Stimulated activated memory B cell treated with anti-CD40 and anti-IgM and Interleukin-4, amounts not matched to agents 10 μg/mL and 1 μg/mL and 100 μg/mL, for 72 hours (primary cell): ENCODE measurements at regions not wholly inside any gene's neighbourhood (a gene's known extent, or its start where the extent isn't known, plus 50 kb on each side); places are given as distances from the start of the nearest gene placed in this dataset.

Source experiments
- ATAC-seq: fragments of 150-1000 bp; cut with Tn5 transposase; 2 replicates; pipeline ENCODE4 v1.10.0; 2021
- H3K27ac Mint-ChIP-seq: one replicate; pipeline ENCODE4 v1.8.0; 2022; ENCODE audit warnings: mild to moderate bottlenecking, mixed read lengths
- H3K27me3 Mint-ChIP-seq: one replicate; pipeline ENCODE4 v1.8.0; 2022; ENCODE audit warnings: mixed read lengths
- H3K36me3 Mint-ChIP-seq: one replicate; pipeline ENCODE4 v1.8.0; 2022; ENCODE audit warnings: mixed read lengths
- H3K4me1 Mint-ChIP-seq: one replicate; pipeline ENCODE4 v1.8.0; 2022; ENCODE audit warnings: mixed read lengths
- H3K4me3 Mint-ChIP-seq: one replicate; pipeline ENCODE4 v1.8.0; 2022; ENCODE audit warnings: mild to moderate bottlenecking, moderate library complexity, mixed read lengths
- H3K9me3 Mint-ChIP-seq: one replicate; pipeline ENCODE4 v1.8.0; 2022; ENCODE audit warnings: mixed read lengths

DNA sequence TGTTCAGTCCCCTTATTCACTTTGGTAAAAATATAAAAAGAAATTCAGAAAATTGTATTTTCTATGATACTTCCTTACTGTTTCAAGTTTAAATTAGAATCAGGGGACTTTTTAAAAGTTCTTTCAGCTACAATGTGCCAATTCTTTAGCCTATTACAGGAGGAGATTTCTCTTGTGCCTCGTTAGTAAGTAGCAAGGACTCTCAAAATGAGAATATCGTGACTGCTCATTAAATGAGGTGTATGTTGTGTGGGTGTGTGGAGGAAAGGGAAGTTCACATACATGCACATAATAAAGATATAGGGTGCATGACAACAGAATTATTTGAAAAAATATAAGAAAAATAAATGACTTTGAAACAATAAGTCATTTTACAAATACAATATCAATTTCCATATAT is 190.5 kb downstream of the DTHD1 start:
- Mint-ChIP-seq H3K4me3 (no peak overlapping the region), H3K4me1 (no peaks in the 10 kb centered on the region), H3K27me3 (peaks cover 5% of the 10 kb centered on the region), H3K9me3 (no peaks in the 10 kb centered on the region), H3K36me3 (no peaks in the 10 kb centered on the region), H3K27ac (no peak overlapping the region)
- ATAC-seq: no peak

GRCh38 chr4:36476135-36476534 is 194.7 kb downstream of the DTHD1 start:
- Mint-ChIP-seq H3K4me1 (no peaks in the 10 kb centered on the region), H3K27ac (no peak overlapping the region), H3K36me3 (no peaks in the 10 kb centered on the region), H3K9me3 (no peaks in the 10 kb centered on the region), H3K27me3 (peaks cover 5% of the 10 kb centered on the region), H3K4me3 (no peak overlapping the region)
- ATAC-seq: no peak

GRCh38 chr4:36477861-36478260 is 196.4 kb downstream of the DTHD1 start:
- Mint-ChIP-seq H3K4me1 (no peaks in the 10 kb centered on the region), H3K9me3 (no peaks in the 10 kb centered on the region), H3K36me3 (no peaks in the 10 kb centered on the region), H3K4me3 (no peak overlapping the region), H3K27me3 (peaks cover 13% of the 10 kb centered on the region), H3K27ac (no peak overlapping the region)
- ATAC-seq: no peak

DNA sequence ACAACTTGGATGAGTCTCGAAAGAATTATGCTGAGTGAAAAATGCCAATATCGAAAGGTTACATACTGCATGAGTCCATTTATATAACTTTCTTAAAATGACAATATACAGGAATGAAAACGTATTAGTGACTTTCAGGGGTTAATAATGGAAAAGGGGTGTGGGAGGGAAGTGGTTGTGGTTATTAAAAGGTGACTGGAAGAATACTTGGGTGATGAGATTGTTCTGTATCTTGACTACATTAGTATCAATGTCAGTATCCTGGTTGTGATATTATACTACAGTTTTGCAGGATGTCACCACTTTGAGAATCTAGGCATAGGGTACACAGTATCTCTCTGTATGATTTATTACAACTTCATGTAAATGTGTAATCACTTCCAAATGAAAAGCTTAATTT is 204.5 kb downstream of the DTHD1 start:
- no peak for ATAC-seq
- Mint-ChIP-seq H3K36me3 (no peaks in the 10 kb centered on the region), H3K27ac (no peak overlapping the region), H3K9me3 (no peaks in the 10 kb centered on the region), H3K4me3 (no peak overlapping the region), H3K27me3 (peaks cover 20% of the 10 kb centered on the region), H3K4me1 (no peaks in the 10 kb centered on the region)

DNA sequence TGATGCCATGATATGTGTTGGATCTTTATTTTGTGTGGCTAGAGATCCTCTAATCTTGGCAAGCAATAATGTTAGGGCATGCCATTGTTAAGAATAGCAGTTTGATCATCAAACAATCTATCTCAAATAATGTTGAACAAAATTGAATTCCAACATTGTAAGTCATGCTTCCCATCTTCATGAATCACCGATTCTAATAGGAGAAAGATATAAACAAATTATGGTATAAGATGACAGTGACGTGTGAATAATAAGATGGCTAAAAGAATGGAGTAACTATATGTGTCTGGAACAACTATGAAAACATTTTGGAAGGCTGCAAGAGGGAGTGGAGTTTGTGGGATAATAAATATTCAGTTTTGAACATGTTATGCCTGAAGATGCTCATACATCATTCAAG is 208.4 kb downstream of the DTHD1 start:
- H3K36me3 Mint-ChIP-seq: no peaks in the 10 kb centered on the region
- no peaks in the 10 kb centered on the region for H3K9me3 Mint-ChIP-seq
- H3K4me1 Mint-ChIP-seq: no peaks in the 10 kb centered on the region
- no peak overlapping the region for H3K4me3 Mint-ChIP-seq
- no peak overlapping the region for H3K27ac Mint-ChIP-seq
- no peak for ATAC-seq
- H3K27me3 Mint-ChIP-seq: no peaks in the 10 kb centered on the region

GRCh38 chr4:36492041-36492440 is 210.6 kb downstream of the DTHD1 start:
- Mint-ChIP-seq H3K4me1 (no peaks in the 10 kb centered on the region), H3K27ac (no peak overlapping the region), H3K27me3 (no peaks in the 10 kb centered on the region), H3K36me3 (no peaks in the 10 kb centered on the region), H3K9me3 (no peaks in the 10 kb centered on the region), H3K4me3 (no peak overlapping the region)
- no peak for ATAC-seq

GRCh38 chr4:36492590-36492989 is 211.2 kb downstream of the DTHD1 start:
- Mint-ChIP-seq H3K36me3 (no peaks in the 10 kb centered on the region), H3K27ac (no peak overlapping the region), H3K9me3 (no peaks in the 10 kb centered on the region), H3K4me1 (no peaks in the 10 kb centered on the region), H3K4me3 (no peak overlapping the region), H3K27me3 (no peaks in the 10 kb centered on the region)
- ATAC-seq: no peak

GRCh38 chr4:36493251-36493650 is 211.8 kb downstream of the DTHD1 start:
- Mint-ChIP-seq H3K27me3 (no peaks in the 10 kb centered on the region), H3K36me3 (no peaks in the 10 kb centered on the region), H3K4me1 (no peaks in the 10 kb centered on the region), H3K4me3 (no peak overlapping the region), H3K9me3 (no peaks in the 10 kb centered on the region), H3K27ac (no peak overlapping the region)
- no peak for ATAC-seq

DNA sequence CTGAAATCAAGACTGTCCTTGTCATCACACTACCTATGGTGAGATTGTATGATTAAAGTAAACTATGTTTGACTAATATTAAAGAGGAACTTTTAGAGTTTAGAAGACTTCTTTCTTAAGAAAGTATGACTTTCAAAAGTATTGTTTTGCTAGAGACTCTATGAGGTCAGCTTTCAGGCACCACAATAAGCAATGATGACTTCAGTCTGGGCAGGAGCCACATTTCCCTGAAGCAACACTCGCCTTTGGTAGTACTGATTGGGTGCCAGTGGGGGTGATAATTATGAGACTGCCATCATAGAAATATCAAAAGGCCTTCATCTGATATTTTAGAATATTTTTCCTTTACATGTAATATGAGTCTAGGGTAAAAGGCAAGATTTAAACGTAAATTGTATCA is 212.6 kb downstream of the DTHD1 start:
- Mint-ChIP-seq H3K4me3 (no peak overlapping the region), H3K27me3 (no peaks in the 10 kb centered on the region), H3K36me3 (no peaks in the 10 kb centered on the region), H3K27ac (no peak overlapping the region), H3K9me3 (no peaks in the 10 kb centered on the region), H3K4me1 (no peaks in the 10 kb centered on the region)
- ATAC-seq: no peak

GRCh38 chr4:36494747-36495146 is 213.3 kb downstream of the DTHD1 start:
- Mint-ChIP-seq H3K4me3 (no peak overlapping the region), H3K9me3 (no peaks in the 10 kb centered on the region), H3K36me3 (no peaks in the 10 kb centered on the region), H3K4me1 (no peaks in the 10 kb centered on the region), H3K27me3 (no peaks in the 10 kb centered on the region), H3K27ac (no peak overlapping the region)
- ATAC-seq: no peak

- no peak overlapping the region for H3K27ac Mint-ChIP-seq
- no peak overlapping the region for H3K4me3 Mint-ChIP-seq
- no peaks in the 10 kb centered on the region for H3K4me1 Mint-ChIP-seq
- no peak for ATAC-seq
- H3K27me3 Mint-ChIP-seq: no peaks in the 10 kb centered on the region
- no peaks in the 10 kb centered on the region for H3K9me3 Mint-ChIP-seq
- no peaks in the 10 kb centered on the region for H3K36me3 Mint-ChIP-seq
Measured at GRCh38 chr4:36502350-36502749, 220.9 kb downstream of the DTHD1 start.

GRCh38 chr4:36508394-36508793 is 227.0 kb downstream of the DTHD1 start:
- no peak overlapping the region for H3K27ac Mint-ChIP-seq
- no peak overlapping the region for H3K4me3 Mint-ChIP-seq
- H3K36me3 Mint-ChIP-seq: no peaks in the 10 kb centered on the region
- H3K4me1 Mint-ChIP-seq: no peaks in the 10 kb centered on the region
- peaks cover 9% of the 10 kb centered on the region for H3K27me3 Mint-ChIP-seq
- no peak for ATAC-seq
- H3K9me3 Mint-ChIP-seq: peaks cover 2% of the 10 kb centered on the region

DNA sequence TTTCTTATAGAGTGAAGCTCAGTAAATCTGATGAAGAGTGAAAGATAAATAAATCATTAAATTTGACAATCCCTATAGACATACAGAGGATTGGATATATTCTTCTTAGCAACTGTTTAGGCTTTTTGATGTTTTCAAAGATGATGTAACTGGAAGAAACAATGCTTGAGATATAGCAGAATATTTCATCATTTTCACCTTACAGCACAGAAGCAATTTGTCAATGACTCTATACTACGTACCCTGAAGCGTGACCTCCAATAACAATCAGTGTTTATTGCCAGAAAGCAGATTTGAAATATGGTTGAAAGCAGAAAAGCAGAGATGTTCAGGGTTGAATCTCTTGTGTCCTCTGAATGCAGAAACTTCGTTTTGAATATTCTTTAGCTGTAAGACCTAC is 228.4 kb downstream of the DTHD1 start:
- Mint-ChIP-seq H3K4me3 (no peak overlapping the region), H3K27ac (no peak overlapping the region), H3K27me3 (peaks cover 9% of the 10 kb centered on the region), H3K9me3 (peaks cover 2% of the 10 kb centered on the region), H3K4me1 (no peaks in the 10 kb centered on the region), H3K36me3 (no peaks in the 10 kb centered on the region)
- ATAC-seq: no peak

GRCh38 chr4:36511785-36512184 is 230.4 kb downstream of the DTHD1 start:
- H3K36me3 Mint-ChIP-seq: no peaks in the 10 kb centered on the region
- no peak overlapping the region for H3K27ac Mint-ChIP-seq
- ATAC-seq: no peak

GRCh38 chr4:36516522-36517095 is 235.2 kb downstream of the DTHD1 start:
- no peaks in the 10 kb centered on the region for H3K36me3 Mint-ChIP-seq
- no peaks in the 10 kb centered on the region for H3K27me3 Mint-ChIP-seq
- ATAC-seq: no peak
- H3K4me3 Mint-ChIP-seq: no peak overlapping the region
- no peaks in the 10 kb centered on the region for H3K4me1 Mint-ChIP-seq
- H3K9me3 Mint-ChIP-seq: no peaks in the 10 kb centered on the region
- H3K27ac Mint-ChIP-seq: no peak overlapping the region

More at GRCh38 chr4:36511785-36512184, 230.4 kb downstream of the DTHD1 start:
- no peaks in the 10 kb centered on the region for H3K4me1 Mint-ChIP-seq
- H3K9me3 Mint-ChIP-seq: peaks cover 2% of the 10 kb centered on the region
- peaks cover 9% of the 10 kb centered on the region for H3K27me3 Mint-ChIP-seq
- H3K4me3 Mint-ChIP-seq: no peak overlapping the region

- Mint-ChIP-seq H3K36me3 (no peaks in the 10 kb centered on the region), H3K27ac (no peak overlapping the region), H3K4me3 (no peak overlapping the region), H3K4me1 (no peaks in the 10 kb centered on the region), H3K27me3 (no peaks in the 10 kb centered on the region), H3K9me3 (peaks cover 13% of the 10 kb centered on the region)
- ATAC-seq: no peak
Measured at GRCh38 chr4:36523182-36523581, 241.8 kb downstream of the DTHD1 start.
